Type B pancreatic cell (in vitro differentiated cells): ENCODE measurements at regions not wholly inside any gene's neighbourhood (a gene's known extent, or its start where the extent isn't known, plus 50 kb on each side); places are given as distances from the start of the nearest gene placed in this dataset.

Experiments
- DNase-seq: peaks from one replicate; pipeline ENCODE4 v3.0.0; 2021; ENCODE audit warnings: mixed read lengths; ENCODE audit not compliant: unreplicated experiment; ENCODE audit errors: extremely low spot score
- H3K27ac Mint-ChIP-seq: 2 replicates; pipeline ENCODE4 v1.8.0; 2021; ENCODE audit warnings: mild to moderate bottlenecking, mixed read lengths
- H3K27me3 Mint-ChIP-seq: 2 replicates; pipeline ENCODE4 v1.8.0; 2021; ENCODE audit warnings: mixed read lengths
- H3K36me3 Mint-ChIP-seq: 2 replicates; pipeline ENCODE4 v1.8.0; 2021; ENCODE audit warnings: mixed read lengths
- H3K4me1 Mint-ChIP-seq: one replicate; pipeline ENCODE4 v1.8.0; 2021; ENCODE audit warnings: mixed read lengths; ENCODE audit not compliant: unreplicated experiment
- H3K4me3 Mint-ChIP-seq: 2 replicates; pipeline ENCODE4 v1.8.0; 2021; ENCODE audit warnings: mild to moderate bottlenecking, mixed read lengths
- H3K9me3 Mint-ChIP-seq: 2 replicates; pipeline ENCODE4 v1.8.0; 2021; ENCODE audit warnings: mixed read lengths
- TF ChIP-seq, protein P1 (sequence below): fragments of 200-600 bp; sonication (generic); conservative IDR thresholded peaks from 2 replicates; pipeline ENCODE4 v1.5.0; 2021; ENCODE audit warnings: antibody characterized with exemption, mild to moderate bottlenecking

DNA sequence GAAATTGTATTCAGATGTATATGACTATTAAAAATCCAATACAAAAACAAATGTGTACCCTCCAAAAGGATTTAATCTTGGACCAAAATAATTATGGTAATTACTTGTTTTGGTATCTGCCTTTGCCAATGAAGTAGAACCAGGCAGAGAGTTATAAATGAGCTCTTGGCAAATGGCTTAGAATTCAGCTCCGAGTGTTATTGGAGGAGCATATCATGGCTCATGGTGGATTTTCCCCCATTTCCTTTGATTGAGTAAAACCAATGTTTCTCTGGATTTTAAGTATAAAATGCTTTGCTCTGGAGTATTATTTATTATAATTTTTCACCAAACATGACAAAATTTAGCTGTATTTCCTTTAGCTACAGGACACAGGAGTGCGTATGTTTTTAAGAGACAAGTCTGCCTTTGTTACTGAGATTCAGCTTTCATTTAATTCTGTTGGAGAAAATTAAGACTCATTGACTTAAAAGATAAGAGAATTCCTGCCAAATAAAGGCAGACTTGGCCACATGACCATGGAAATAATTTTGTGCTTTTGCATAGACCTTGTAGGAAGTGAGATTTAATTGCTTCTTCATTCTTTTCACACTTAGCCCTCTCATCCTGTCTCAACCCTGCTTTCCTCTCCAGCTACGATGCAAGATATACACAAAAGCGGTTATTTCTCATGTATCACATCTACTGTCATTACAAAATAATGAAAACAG lies 281.0 kb upstream of the SOX11 start:
- no peak for DNase-seq
- H3K4me1 Mint-ChIP-seq, result peaks cover 19% of the 10 kb centered on the region
- H3K4me3 Mint-ChIP-seq, result no peak overlapping the region
- no peaks in the 10 kb centered on the region for H3K36me3 Mint-ChIP-seq
- no peaks in the 10 kb centered on the region for H3K27me3 Mint-ChIP-seq
- no peaks in the 10 kb centered on the region for H3K9me3 Mint-ChIP-seq
- H3K27ac Mint-ChIP-seq, result no peak overlapping the region
- TF ChIP-seq, protein P1, sequence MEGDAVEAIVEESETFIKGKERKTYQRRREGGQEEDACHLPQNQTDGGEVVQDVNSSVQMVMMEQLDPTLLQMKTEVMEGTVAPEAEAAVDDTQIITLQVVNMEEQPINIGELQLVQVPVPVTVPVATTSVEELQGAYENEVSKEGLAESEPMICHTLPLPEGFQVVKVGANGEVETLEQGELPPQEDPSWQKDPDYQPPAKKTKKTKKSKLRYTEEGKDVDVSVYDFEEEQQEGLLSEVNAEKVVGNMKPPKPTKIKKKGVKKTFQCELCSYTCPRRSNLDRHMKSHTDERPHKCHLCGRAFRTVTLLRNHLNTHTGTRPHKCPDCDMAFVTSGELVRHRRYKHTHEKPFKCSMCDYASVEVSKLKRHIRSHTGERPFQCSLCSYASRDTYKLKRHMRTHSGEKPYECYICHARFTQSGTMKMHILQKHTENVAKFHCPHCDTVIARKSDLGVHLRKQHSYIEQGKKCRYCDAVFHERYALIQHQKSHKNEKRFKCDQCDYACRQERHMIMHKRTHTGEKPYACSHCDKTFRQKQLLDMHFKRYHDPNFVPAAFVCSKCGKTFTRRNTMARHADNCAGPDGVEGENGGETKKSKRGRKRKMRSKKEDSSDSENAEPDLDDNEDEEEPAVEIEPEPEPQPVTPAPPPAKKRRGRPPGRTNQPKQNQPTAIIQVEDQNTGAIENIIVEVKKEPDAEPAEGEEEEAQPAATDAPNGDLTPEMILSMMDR, result no peak

DNA sequence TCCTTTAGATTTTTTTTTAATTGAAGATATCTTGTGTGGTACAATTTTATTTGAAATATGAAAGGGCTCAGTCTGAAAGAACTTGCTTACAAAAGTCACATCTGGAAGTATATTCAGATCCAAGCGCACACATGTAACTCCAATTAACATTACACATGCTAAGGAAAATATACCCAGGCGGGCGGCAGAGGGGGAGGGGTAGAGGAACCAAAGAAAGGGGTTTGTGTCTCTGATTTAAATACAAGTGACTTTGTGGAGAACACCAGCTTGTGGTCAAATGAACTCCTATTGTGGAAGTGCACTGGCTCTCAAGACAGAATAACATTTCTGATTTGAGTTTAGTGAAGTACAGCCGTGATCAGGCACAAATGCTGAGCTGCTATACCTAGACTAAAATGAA lies 280.2 kb upstream of the SOX11 start:
- H3K27me3 Mint-ChIP-seq, result no peaks in the 10 kb centered on the region
- peaks cover 19% of the 10 kb centered on the region for H3K4me1 Mint-ChIP-seq
- H3K4me3 Mint-ChIP-seq, result no peak overlapping the region
- H3K9me3 Mint-ChIP-seq, result no peaks in the 10 kb centered on the region
- H3K36me3 Mint-ChIP-seq, result no peaks in the 10 kb centered on the region
- H3K27ac Mint-ChIP-seq, result no peak overlapping the region
- no peak for DNase-seq
- TF ChIP-seq, protein P1, result no peak

DNA sequence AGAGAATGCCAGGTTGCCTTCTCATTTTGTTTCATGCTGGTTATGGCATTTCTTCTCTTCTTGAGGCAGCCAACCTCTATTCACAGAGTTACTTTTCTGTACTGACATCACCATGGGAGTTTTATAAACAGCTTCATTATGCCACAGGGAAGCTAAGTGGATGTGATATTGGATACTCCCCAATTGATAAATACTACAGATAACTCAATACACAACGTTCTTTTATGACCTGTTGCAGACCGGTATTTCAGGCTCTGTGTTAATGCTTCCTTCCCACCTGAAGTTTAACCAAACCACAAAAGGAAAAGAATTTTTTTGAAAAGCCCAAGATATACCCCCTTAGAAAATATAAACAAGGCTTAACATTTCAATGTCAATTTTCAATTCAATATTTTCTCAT lies 258.3 kb upstream of the SOX11 start:
- Mint-ChIP-seq H3K4me3 (no peak overlapping the region), H3K36me3 (no peaks in the 10 kb centered on the region), H3K27me3 (no peaks in the 10 kb centered on the region), H3K9me3 (no peaks in the 10 kb centered on the region), H3K4me1 (peaks cover 12% of the 10 kb centered on the region), H3K27ac (no peak overlapping the region)
- TF ChIP-seq, protein P1, result no peak
- DNase-seq, result no peak

DNA sequence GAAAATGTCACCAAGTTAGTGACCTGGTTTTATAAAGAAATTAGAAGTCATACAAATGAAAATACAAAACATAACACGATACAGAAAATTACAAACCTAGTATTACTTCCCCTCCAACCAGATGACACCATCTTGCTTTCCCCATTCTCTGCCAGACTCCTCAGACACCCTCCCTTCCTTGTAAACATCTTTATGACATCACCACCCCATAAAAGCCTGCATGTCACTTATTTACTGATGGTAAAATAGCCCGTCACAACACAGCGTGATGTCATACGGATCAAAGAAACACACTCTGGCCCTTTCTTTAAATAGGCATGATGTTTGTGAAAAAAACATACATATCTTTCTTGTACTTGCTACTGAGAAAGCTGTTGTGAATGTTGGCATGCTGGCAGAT lies 254.8 kb upstream of the SOX11 start:
- H3K4me3 Mint-ChIP-seq, result no peak overlapping the region
- H3K27me3 Mint-ChIP-seq, result no peaks in the 10 kb centered on the region
- peaks cover 12% of the 10 kb centered on the region for H3K4me1 Mint-ChIP-seq
- no peak overlapping the region for H3K27ac Mint-ChIP-seq
- DNase-seq, result no peak
- TF ChIP-seq, protein P1, result no peak
- no peaks in the 10 kb centered on the region for H3K9me3 Mint-ChIP-seq
- H3K36me3 Mint-ChIP-seq, result peaks cover 3% of the 10 kb centered on the region

DNA sequence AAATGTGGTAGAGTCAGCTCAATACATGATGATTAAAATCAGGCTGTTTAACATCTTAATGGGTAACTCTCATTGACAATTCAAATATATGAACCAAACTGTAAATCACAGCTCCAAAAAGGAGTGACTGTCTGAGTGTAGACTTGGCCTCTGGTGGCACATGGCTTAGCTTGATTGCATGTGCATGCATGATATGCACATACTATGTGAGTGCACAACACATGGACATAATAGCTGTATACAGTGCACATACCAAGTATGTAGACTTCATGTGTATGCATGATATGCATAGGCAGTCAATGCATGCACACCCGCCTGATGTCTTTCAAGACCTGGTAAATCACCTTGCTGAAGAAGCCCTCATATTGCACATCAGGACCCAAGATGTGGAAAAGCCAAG lies 252.0 kb upstream of the SOX11 start:
- Mint-ChIP-seq H3K4me3 (no peak overlapping the region), H3K4me1 (no peaks in the 10 kb centered on the region), H3K36me3 (peaks cover 3% of the 10 kb centered on the region)

More for the DNA sequence above, 252.0 kb upstream of the SOX11 start:
- Mint-ChIP-seq H3K27ac (no peak overlapping the region), H3K27me3 (no peaks in the 10 kb centered on the region), H3K9me3 (peaks cover 9% of the 10 kb centered on the region)
- TF ChIP-seq, protein P1, result no peak
- DNase-seq, result no peak
